Type B pancreatic cell (in vitro differentiated cells): ENCODE measurements at regions not wholly inside any gene's neighbourhood (a gene's known extent, or its start where the extent isn't known, plus 50 kb on each side); places are given as distances from the start of the nearest gene placed in this dataset.

Source experiments
- DNase-seq: peaks from one replicate; pipeline ENCODE4 v3.0.0; 2021; ENCODE audit warnings: mixed read lengths; ENCODE audit not compliant: unreplicated experiment; ENCODE audit errors: extremely low spot score
- H3K27ac Mint-ChIP-seq: 2 replicates; pipeline ENCODE4 v1.8.0; 2021; ENCODE audit warnings: mild to moderate bottlenecking, mixed read lengths
- H3K27me3 Mint-ChIP-seq: 2 replicates; pipeline ENCODE4 v1.8.0; 2021; ENCODE audit warnings: mixed read lengths
- H3K36me3 Mint-ChIP-seq: 2 replicates; pipeline ENCODE4 v1.8.0; 2021; ENCODE audit warnings: mixed read lengths
- H3K4me1 Mint-ChIP-seq: one replicate; pipeline ENCODE4 v1.8.0; 2021; ENCODE audit warnings: mixed read lengths; ENCODE audit not compliant: unreplicated experiment
- H3K4me3 Mint-ChIP-seq: 2 replicates; pipeline ENCODE4 v1.8.0; 2021; ENCODE audit warnings: mild to moderate bottlenecking, mixed read lengths
- H3K9me3 Mint-ChIP-seq: 2 replicates; pipeline ENCODE4 v1.8.0; 2021; ENCODE audit warnings: mixed read lengths
- TF ChIP-seq, protein P1 (sequence below): fragments of 200-600 bp; sonication (generic); conservative IDR thresholded peaks from 2 replicates; pipeline ENCODE4 v1.5.0; 2021; ENCODE audit warnings: antibody characterized with exemption, mild to moderate bottlenecking

DNA sequence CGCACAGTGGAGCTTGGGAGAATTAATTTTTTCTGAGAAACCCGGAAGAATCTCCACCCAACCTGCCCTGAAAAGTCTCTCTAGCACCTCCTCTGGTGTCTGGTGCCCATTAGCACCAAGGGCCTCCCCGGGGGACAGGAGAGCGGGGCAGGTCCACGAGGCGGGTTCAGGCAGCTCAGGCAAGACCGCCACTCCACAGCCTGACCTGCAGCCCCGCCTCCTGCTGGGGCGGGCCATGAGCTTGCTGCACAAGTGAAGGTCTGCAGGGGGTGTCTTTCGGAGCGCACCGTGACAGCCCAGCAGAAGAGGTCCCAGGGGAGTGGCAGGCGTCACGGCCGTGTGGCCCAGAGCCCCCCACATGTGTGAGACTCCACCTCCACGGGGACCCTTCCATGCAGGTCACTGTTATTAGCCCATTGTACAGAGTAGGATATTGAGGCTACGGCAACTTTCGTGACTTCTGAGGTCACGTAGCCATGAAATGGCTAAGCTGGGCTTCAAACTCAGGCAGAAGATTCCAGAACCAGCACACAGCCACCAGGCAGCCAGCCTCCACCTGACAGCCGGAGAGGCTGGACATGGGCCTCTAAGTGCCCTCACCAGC lies 63.9 kb upstream of the SLCO4A1 start:
- Mint-ChIP-seq H3K36me3 (no peaks in the 10 kb centered on the region), H3K27ac (no peak overlapping the region), H3K9me3 (no peaks in the 10 kb centered on the region), H3K4me1 (no peaks in the 10 kb centered on the region), H3K4me3 (no peak overlapping the region), H3K27me3 (peaks cover 59% of the 10 kb centered on the region)
- no peak for DNase-seq
- TF ChIP-seq, protein P1, sequence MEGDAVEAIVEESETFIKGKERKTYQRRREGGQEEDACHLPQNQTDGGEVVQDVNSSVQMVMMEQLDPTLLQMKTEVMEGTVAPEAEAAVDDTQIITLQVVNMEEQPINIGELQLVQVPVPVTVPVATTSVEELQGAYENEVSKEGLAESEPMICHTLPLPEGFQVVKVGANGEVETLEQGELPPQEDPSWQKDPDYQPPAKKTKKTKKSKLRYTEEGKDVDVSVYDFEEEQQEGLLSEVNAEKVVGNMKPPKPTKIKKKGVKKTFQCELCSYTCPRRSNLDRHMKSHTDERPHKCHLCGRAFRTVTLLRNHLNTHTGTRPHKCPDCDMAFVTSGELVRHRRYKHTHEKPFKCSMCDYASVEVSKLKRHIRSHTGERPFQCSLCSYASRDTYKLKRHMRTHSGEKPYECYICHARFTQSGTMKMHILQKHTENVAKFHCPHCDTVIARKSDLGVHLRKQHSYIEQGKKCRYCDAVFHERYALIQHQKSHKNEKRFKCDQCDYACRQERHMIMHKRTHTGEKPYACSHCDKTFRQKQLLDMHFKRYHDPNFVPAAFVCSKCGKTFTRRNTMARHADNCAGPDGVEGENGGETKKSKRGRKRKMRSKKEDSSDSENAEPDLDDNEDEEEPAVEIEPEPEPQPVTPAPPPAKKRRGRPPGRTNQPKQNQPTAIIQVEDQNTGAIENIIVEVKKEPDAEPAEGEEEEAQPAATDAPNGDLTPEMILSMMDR: no peak

DNA sequence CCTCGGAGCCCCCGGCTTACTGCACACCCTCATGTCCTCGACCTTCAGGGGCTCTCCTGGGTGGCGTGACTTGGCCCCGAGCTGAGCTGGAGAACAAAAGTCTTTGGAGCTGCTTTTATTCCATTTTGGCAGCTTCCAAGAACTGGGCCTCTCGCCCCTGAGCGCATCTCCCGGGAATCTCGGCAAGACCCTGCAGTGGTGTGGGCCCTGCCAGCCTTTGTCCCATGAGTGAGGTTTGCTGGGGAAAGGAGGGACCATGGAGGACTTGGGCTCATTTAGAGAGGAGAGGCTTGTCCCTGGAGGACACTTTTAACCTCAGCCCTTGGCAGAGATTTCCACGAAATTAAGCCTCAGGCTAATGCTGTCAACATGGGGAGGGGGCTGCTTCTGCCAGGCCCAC lies 62.3 kb upstream of the SLCO4A1 start:
- no peaks in the 10 kb centered on the region for H3K4me1 Mint-ChIP-seq

DNA sequence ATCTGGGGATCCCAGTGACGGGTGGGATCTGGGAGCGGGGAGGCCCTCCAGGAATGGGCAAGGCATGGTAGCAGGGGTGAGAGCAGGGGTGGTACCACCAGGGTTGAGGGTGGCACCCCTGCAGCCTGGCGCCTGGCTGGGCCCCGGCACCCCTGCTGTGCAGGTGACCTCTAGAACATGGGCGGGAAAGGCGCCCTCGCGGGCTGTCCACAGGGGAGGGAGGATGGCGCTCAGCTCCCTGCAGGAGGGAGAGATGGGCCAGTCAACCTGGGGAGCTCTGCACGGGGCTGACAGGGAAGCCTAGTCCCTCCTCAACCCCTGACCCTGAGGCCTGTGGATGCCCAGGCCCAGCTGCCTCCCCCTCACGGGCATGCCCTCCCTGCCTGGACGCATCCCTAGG lies 61.6 kb upstream of the SLCO4A1 start:
- H3K36me3 Mint-ChIP-seq: no peaks in the 10 kb centered on the region
- no peak for DNase-seq
- peaks cover 55% of the 10 kb centered on the region for H3K27me3 Mint-ChIP-seq
- H3K27ac Mint-ChIP-seq: no peak overlapping the region
- no peaks in the 10 kb centered on the region for H3K9me3 Mint-ChIP-seq
- H3K4me1 Mint-ChIP-seq: no peaks in the 10 kb centered on the region
- no peak overlapping the region for H3K4me3 Mint-ChIP-seq
- TF ChIP-seq, protein P1: no peak

More for the DNA sequence above, 62.3 kb upstream of the SLCO4A1 start:
- H3K27me3 Mint-ChIP-seq: peaks cover 54% of the 10 kb centered on the region
- no peak overlapping the region for H3K4me3 Mint-ChIP-seq
- no peak overlapping the region for H3K27ac Mint-ChIP-seq
- H3K36me3 Mint-ChIP-seq: no peaks in the 10 kb centered on the region
- TF ChIP-seq, protein P1: no peak
- H3K9me3 Mint-ChIP-seq: no peaks in the 10 kb centered on the region
- no peak for DNase-seq

DNA sequence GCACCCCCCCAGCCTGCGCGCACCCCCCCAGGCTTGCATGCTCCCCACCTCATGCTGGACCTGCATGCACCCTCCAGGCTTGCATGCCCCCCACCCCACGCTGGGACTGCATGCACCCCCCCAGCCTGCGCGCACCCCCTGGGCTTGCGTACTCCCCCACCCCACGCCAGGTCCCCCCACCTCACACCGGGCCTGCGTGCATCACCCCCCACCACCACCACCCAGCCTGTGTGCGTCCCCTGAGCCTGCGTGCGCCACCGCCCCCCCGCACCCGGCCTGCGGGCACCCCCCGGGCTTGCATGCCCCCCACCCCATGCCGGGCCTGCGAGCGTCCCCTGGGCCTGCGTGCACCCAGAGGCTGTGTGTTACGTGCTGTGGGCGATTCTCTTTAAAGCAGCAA lies 61.0 kb upstream of the SLCO4A1 start:
- no peak overlapping the region for H3K4me3 Mint-ChIP-seq
- no peaks in the 10 kb centered on the region for H3K4me1 Mint-ChIP-seq
- H3K27ac Mint-ChIP-seq: no peak overlapping the region
- peaks cover 55% of the 10 kb centered on the region for H3K27me3 Mint-ChIP-seq
- H3K36me3 Mint-ChIP-seq: no peaks in the 10 kb centered on the region
- DNase-seq: no peak
- TF ChIP-seq, protein P1: no peak
- no peaks in the 10 kb centered on the region for H3K9me3 Mint-ChIP-seq

DNA sequence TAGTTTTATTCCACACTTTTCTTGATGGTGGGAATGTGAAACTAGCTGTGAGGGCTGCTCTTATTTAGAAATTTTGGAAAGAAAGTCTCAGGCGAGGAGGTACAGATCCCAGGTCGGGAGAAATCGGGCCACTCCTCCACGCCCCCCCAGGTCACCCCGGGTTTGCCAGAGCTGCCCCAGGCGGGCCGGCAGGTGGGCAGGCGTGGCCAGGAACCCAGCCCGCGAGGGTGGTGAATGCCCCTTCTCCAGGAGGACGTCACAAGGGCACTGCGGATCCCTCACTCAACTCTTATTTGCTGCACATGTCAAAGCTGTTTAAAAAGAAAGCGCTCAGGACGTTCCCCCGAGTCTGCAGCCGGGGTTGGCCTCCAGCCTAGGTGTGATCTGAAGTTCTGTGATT lies 60.5 kb upstream of the SLCO4A1 start:
- Mint-ChIP-seq H3K9me3 (no peaks in the 10 kb centered on the region), H3K27ac (no peak overlapping the region), H3K27me3 (peaks cover 52% of the 10 kb centered on the region), H3K36me3 (no peaks in the 10 kb centered on the region), H3K4me3 (no peak overlapping the region), H3K4me1 (no peaks in the 10 kb centered on the region)
- TF ChIP-seq, protein P1: no peak
- DNase-seq: no peak

DNA sequence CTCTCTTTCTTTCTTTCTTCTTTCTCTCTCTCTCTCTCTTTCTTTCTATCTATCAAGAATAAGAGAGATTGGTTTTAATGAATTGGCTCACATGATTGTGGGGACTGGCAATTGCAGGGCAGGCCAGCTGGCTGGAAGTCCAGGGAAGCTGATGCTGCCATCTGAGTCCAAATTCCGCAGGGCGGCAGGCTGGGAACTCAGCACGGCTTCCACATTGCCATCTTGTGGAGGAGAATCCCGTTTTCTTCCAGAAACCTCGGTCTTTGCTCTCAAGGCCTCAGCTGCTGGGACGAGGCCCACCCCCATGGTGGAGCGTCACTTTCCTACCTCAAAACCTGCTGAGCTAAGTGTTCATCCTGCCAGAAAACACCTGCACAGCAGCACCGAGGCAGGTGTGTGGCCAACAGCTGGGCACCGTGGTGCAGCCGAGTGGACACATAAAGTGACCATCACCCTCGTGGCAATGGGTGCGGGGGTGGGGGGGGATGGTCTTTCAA lies 58.8 kb upstream of the SLCO4A1 start:
- H3K4me1 Mint-ChIP-seq: no peaks in the 10 kb centered on the region
- H3K27ac Mint-ChIP-seq: no peak overlapping the region
- no peaks in the 10 kb centered on the region for H3K9me3 Mint-ChIP-seq
- H3K27me3 Mint-ChIP-seq: peaks cover 48% of the 10 kb centered on the region
- no peaks in the 10 kb centered on the region for H3K36me3 Mint-ChIP-seq
- TF ChIP-seq, protein P1: no peak
- no peak for DNase-seq
- H3K4me3 Mint-ChIP-seq: no peak overlapping the region
